Astrocyte (in vitro differentiated cells and primary cell): ENCODE measurements at regions not wholly inside any gene's neighbourhood (a gene's known extent, or its start where the extent isn't known, plus 50 kb on each side); places are given as distances from the start of the nearest gene placed in this dataset.

Experiments
- DNase-seq: peaks from one replicate; pipeline ENCODE4 v3.0.0-alpha.2; 2010; ENCODE audit warnings: low read depth
- FAIRE-seq: peaks from 2 replicates; lab custom pipeline; 2011; peaks lifted over from hg19 to GRCh38; lab: Jason Lieb, UNC
- H2AFZ ChIP-seq: 2 replicates; pipeline ENCODE4 v1.6.0; 2012; ENCODE audit warnings: low read depth, low read length, inconsistent platforms
- H3K27ac ChIP-seq: 2 replicates; pipeline ENCODE4 v1.5.1; 2011; ENCODE audit warnings: low read depth, low read length, inconsistent platforms
- H3K27me3 ChIP-seq: 2 replicates; pipeline ENCODE4 v1.6.0; 2011; ENCODE audit warnings: low read length, inconsistent platforms; ENCODE audit not compliant: insufficient read depth
- H3K36me3 ChIP-seq: 2 replicates; pipeline ENCODE4 v1.5.1; 2011; ENCODE audit warnings: low read length, inconsistent platforms; ENCODE audit not compliant: insufficient read depth
- H3K4me1 ChIP-seq: 2 replicates; pipeline ENCODE4 v1.5.1; 2011; ENCODE audit warnings: low read length, inconsistent platforms; ENCODE audit not compliant: insufficient read depth
- H3K4me2 ChIP-seq: 2 replicates; pipeline ENCODE4 v1.6.0; 2012; ENCODE audit warnings: low read length, inconsistent platforms
- H3K4me3 ChIP-seq: 2 replicates; pipeline ENCODE4 v1.5.1; 2011; ENCODE audit warnings: low read depth, mild to moderate bottlenecking, low read length, inconsistent platforms; ENCODE audit not compliant: insufficient read depth
- H3K79me2 ChIP-seq: 2 replicates; pipeline ENCODE4 v1.6.0; 2012; ENCODE audit warnings: mild to moderate bottlenecking, low read length, inconsistent platforms; ENCODE audit not compliant: insufficient read depth
- H3K9ac ChIP-seq: 2 replicates; pipeline ENCODE4 v1.6.0; 2012; ENCODE audit warnings: mild to moderate bottlenecking, low read length, inconsistent platforms
- H3K9me3 ChIP-seq: 2 replicates; pipeline ENCODE4 v1.5.1; 2012; ENCODE audit warnings: low read depth, mild to moderate bottlenecking, low read length, inconsistent platforms; ENCODE audit not compliant: insufficient read depth
- H4K20me1 ChIP-seq: 2 replicates; pipeline ENCODE4 v1.6.0; 2012; ENCODE audit warnings: low read length, inconsistent platforms; ENCODE audit not compliant: insufficient read depth
- H3K27ac Mint-ChIP-seq: one replicate; pipeline ENCODE4 v1.8.0; 2021; ENCODE audit warnings: mild to moderate bottlenecking, mixed read lengths; ENCODE audit not compliant: unreplicated experiment
- H3K27me3 Mint-ChIP-seq: one replicate; pipeline ENCODE4 v1.8.0; 2021; ENCODE audit warnings: low read depth, mixed read lengths; ENCODE audit not compliant: unreplicated experiment
- H3K36me3 Mint-ChIP-seq: one replicate; pipeline ENCODE4 v1.8.0; 2021; ENCODE audit warnings: low read depth, mixed read lengths; ENCODE audit not compliant: unreplicated experiment
- H3K4me1 Mint-ChIP-seq: one replicate; pipeline ENCODE4 v1.8.0; 2021; ENCODE audit warnings: low read depth, mixed read lengths; ENCODE audit not compliant: unreplicated experiment
- H3K4me3 Mint-ChIP-seq: one replicate; pipeline ENCODE4 v1.8.0; 2021; ENCODE audit warnings: mild to moderate bottlenecking, moderate library complexity, mixed read lengths; ENCODE audit not compliant: unreplicated experiment
- H3K9me3 Mint-ChIP-seq: one replicate; pipeline ENCODE4 v1.8.0; 2021; ENCODE audit warnings: mild to moderate bottlenecking, mixed read lengths; ENCODE audit not compliant: unreplicated experiment
- CTCF ChIP-seq: IDR thresholded peaks from 2 replicates; pipeline ENCODE4 v1.5.1; 2011; ENCODE audit warnings: low read depth, mild to moderate bottlenecking, inconsistent platforms, low read length, moderate library complexity; ENCODE audit not compliant: insufficient read depth
- EZH2 ChIP-seq: IDR thresholded peaks from 2 replicates; pipeline ENCODE4 v1.6.1; 2012; ENCODE audit warnings: mild to moderate bottlenecking, low read length, inconsistent platforms; ENCODE audit not compliant: insufficient read depth

GRCh38 chr3:18886331-18886730 lies 262.0 kb upstream of the KCNH8 start:
- no peaks in the 10 kb centered on the region for H3K36me3 Mint-ChIP-seq
- Histone ChIP-seq H3K27me3 (no peaks in the 10 kb centered on the region), H3K4me3 (no peak overlapping the region), H3K36me3 (no peaks in the 10 kb centered on the region), H3K27ac (no peak overlapping the region), H3K79me2 (no peaks in the 10 kb centered on the region), H4K20me1 (no peaks in the 10 kb centered on the region), H2AFZ (no peak overlapping the region), H3K9me3 (peaks cover 4% of the 10 kb centered on the region), H3K4me1 (no peaks in the 10 kb centered on the region), H3K4me2 (no peak overlapping the region), H3K9ac (no peak overlapping the region)
- no peaks in the 10 kb centered on the region for H3K9me3 Mint-ChIP-seq
- H3K4me3 Mint-ChIP-seq = no peak overlapping the region
- H3K4me1 Mint-ChIP-seq = no peaks in the 10 kb centered on the region
- FAIRE-seq (no peak), DNase-seq (no peak)
- H3K27ac Mint-ChIP-seq = no peak overlapping the region
- TF ChIP-seq CTCF (no peak), EZH2 (no peak)
- no peaks in the 10 kb centered on the region for H3K27me3 Mint-ChIP-seq

- Mint-ChIP-seq H3K27ac (no peak overlapping the region), H3K4me3 (no peak overlapping the region), H3K36me3 (no peaks in the 10 kb centered on the region), H3K9me3 (peaks cover 1% of the 10 kb centered on the region), H3K4me1 (no peaks in the 10 kb centered on the region), H3K27me3 (no peaks in the 10 kb centered on the region)
- Histone ChIP-seq H3K4me3 (no peak overlapping the region), H3K79me2 (no peaks in the 10 kb centered on the region), H3K36me3 (no peaks in the 10 kb centered on the region), H2AFZ (no peak overlapping the region), H3K9ac (no peak overlapping the region), H3K9me3 (peaks cover 4% of the 10 kb centered on the region), H3K27ac (no peak overlapping the region), H3K4me1 (no peaks in the 10 kb centered on the region), H3K4me2 (no peak overlapping the region), H4K20me1 (no peaks in the 10 kb centered on the region), H3K27me3 (no peaks in the 10 kb centered on the region)
- DNase-seq = no peak
- no peak for TF ChIP-seq EZH2
- no peak for TF ChIP-seq CTCF
- FAIRE-seq = no peak
These were observed 262.7 kb upstream of the KCNH8 start for GRCh38 chr3:18885612-18886011.

GRCh38 chr3:18883571-18883970 lies 264.7 kb upstream of the KCNH8 start:
- FAIRE-seq (no peak), DNase-seq (no peak)
- Histone ChIP-seq H3K4me1 (no peaks in the 10 kb centered on the region), H3K4me2 (no peak overlapping the region), H3K36me3 (no peaks in the 10 kb centered on the region), H3K9ac (no peak overlapping the region), H3K4me3 (no peak overlapping the region), H4K20me1 (no peaks in the 10 kb centered on the region), H3K79me2 (no peaks in the 10 kb centered on the region), H3K27me3 (no peaks in the 10 kb centered on the region), H2AFZ (no peak overlapping the region), H3K9me3 (peaks cover 4% of the 10 kb centered on the region), H3K27ac (no peak overlapping the region)
- H3K4me3 Mint-ChIP-seq = no peak overlapping the region
- no peak overlapping the region for H3K27ac Mint-ChIP-seq
- no peaks in the 10 kb centered on the region for H3K4me1 Mint-ChIP-seq
- TF ChIP-seq CTCF = no peak
- TF ChIP-seq EZH2 = no peak
- H3K36me3 Mint-ChIP-seq = no peaks in the 10 kb centered on the region
- no peaks in the 10 kb centered on the region for H3K27me3 Mint-ChIP-seq
- peaks cover 2% of the 10 kb centered on the region for H3K9me3 Mint-ChIP-seq
